ENCODE measurements at regions not wholly inside any gene's neighbourhood (a gene's known extent, or its start where the extent isn't known, plus 50 kb on each side); places are given as distances from the start of the nearest gene placed in this dataset.

DNA sequence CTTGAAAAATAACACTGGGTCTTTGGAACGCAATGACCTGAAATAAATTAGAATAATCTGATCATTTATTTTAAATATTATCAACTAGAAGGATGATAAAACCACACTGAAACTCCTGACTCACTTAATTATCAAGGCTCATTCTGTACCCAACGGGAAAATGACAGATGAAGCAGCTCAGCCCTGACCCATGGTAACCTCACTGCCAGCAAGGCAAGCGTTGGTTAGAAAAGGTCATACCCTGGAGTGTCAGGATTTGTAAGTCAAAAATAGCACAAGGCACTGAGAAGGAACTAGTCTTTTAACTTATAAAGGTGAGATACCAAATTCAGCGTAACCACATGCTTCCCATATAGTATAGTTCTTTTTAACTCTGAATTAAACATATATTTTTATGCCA lies 277.5 kb downstream of the ETAA1 start:
- no peak for TF ChIP-seq EZH2 (IDR thresholded peaks at IDR 0.05; ENCODE audit: borderline replicate concordance, low read length)
- TF ChIP-seq, protein P1, sequence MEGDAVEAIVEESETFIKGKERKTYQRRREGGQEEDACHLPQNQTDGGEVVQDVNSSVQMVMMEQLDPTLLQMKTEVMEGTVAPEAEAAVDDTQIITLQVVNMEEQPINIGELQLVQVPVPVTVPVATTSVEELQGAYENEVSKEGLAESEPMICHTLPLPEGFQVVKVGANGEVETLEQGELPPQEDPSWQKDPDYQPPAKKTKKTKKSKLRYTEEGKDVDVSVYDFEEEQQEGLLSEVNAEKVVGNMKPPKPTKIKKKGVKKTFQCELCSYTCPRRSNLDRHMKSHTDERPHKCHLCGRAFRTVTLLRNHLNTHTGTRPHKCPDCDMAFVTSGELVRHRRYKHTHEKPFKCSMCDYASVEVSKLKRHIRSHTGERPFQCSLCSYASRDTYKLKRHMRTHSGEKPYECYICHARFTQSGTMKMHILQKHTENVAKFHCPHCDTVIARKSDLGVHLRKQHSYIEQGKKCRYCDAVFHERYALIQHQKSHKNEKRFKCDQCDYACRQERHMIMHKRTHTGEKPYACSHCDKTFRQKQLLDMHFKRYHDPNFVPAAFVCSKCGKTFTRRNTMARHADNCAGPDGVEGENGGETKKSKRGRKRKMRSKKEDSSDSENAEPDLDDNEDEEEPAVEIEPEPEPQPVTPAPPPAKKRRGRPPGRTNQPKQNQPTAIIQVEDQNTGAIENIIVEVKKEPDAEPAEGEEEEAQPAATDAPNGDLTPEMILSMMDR (IDR thresholded peaks at IDR 0.05; ENCODE audit: low read length), result no peak

All from OCI-LY1 (cell line).